ENCODE measurements at regions not wholly inside any gene's neighbourhood (a gene's known extent, or its start where the extent isn't known, plus 50 kb on each side); places are given as distances from the start of the nearest gene placed in this dataset.

GRCh38 chr15:46146915-46147314 is 512.1 kb downstream of the SQOR start:
- Histone ChIP-seq H3K4me1 (ENCODE audit: control insufficient read depth, insufficient read depth, low read length) (no peaks in the 10 kb centered on the region), H2BK15ac (ENCODE audit: low read depth, low read length) (no peak overlapping the region), H2BK120ac (ENCODE audit: low read depth, low read length) (no peak overlapping the region), H3K9me3 (ENCODE audit: control insufficient read depth, insufficient read depth, low read length) (peaks cover 14% of the 10 kb centered on the region), H4K5ac (ENCODE audit: low read depth, low read length) (no peak overlapping the region), H3K4me3 (ENCODE audit: insufficient read depth, low read depth, low read length) (no peak overlapping the region), H3K4me2 (ENCODE audit: low read depth, low read length) (no peak overlapping the region), H2AK9ac (replicated peaks; ENCODE audit: low read depth, low read length, poor library complexity) (no peak overlapping the region), H3K9me1 (ENCODE audit: insufficient read depth, low read length) (no peaks in the 10 kb centered on the region), H3K79me1 (ENCODE audit: low read depth in 1 of 2, low read length in 2 of 2) (no peaks in the 10 kb centered on the region), H4K20me1 (ENCODE audit: insufficient read depth, low read length) (no peaks in the 10 kb centered on the region), H2AFZ (replicated peaks; ENCODE audit: low read length, poor library complexity) (no peak overlapping the region), H2AK5ac (ENCODE audit: low read depth, low read length) (no peak overlapping the region), H3K18ac (ENCODE audit: low read depth, low read length) (no peak overlapping the region), H3K14ac (replicated peaks; ENCODE audit: low read depth, low read length) (no peak overlapping the region), H3K9ac (ENCODE audit: low read depth, low read length) (no peak overlapping the region), H3K27ac (ENCODE audit: insufficient read depth, low read length) (no peak overlapping the region), H2BK5ac (ENCODE audit: low read depth, low read length, poor library complexity, severe bottlenecking) (no peak overlapping the region), H3K4ac (ENCODE audit: low read depth, low read length) (no peak overlapping the region), H2BK20ac (ENCODE audit: low read depth, low read length) (no peak overlapping the region), H3K23ac (ENCODE audit: low read depth, low read length) (no peak overlapping the region), H3K36me3 (ENCODE audit: control insufficient read depth, insufficient read depth, low read length) (no peaks in the 10 kb centered on the region), H4K8ac (ENCODE audit: low read depth in 2 of 2, low read length in 2 of 2) (no peak overlapping the region), H4K91ac (ENCODE audit: insufficient read depth, low read depth, low read length) (no peak overlapping the region), H3K27me3 (ENCODE audit: control insufficient read depth, insufficient read depth, low read length) (no peaks in the 10 kb centered on the region), H3K56ac (ENCODE audit: extremely low read depth, insufficient read depth, low read length) (no peak overlapping the region)
- in situ Hi-C loops (cut with MboI; ENCODE audit: low sequenced_read_pairs) = no loop called here
- no peak for ATAC-seq (ENCODE audit: low read depth)
- dilution Hi-C loops (cut with HindIII; ENCODE audit: low sequenced_read_pairs, unreplicated experiment) = no loop called here
- intact Hi-C loops (cut with micrococcal nuclease) = no loop called here
- ChIA-PET CTCF (no interaction called here), POLR2A (ENCODE audit: unreplicated experiment) (no interaction called here)
- no peak for TF ChIP-seq MXI1 (IDR thresholded peaks at IDR 0.05; ENCODE audit: borderline replicate concordance, low read depth, low read length)
- TF ChIP-seq, protein P1, sequence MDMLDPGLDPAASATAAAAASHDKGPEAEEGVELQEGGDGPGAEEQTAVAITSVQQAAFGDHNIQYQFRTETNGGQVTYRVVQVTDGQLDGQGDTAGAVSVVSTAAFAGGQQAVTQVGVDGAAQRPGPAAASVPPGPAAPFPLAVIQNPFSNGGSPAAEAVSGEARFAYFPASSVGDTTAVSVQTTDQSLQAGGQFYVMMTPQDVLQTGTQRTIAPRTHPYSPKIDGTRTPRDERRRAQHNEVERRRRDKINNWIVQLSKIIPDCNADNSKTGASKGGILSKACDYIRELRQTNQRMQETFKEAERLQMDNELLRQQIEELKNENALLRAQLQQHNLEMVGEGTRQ (IDR thresholded peaks at IDR 0.05; ENCODE audit: low read depth, low read length) = no peak
- TF ChIP-seq MAZ (IDR thresholded peaks at IDR 0.05; ENCODE audit: borderline replicate concordance, low read depth, low read length) = no peak
- no peak for TF ChIP-seq BHLHE40 (IDR thresholded peaks at IDR 0.05; ENCODE audit: low read depth, low read length)
- no peak for TF ChIP-seq RFX5 (IDR thresholded peaks at IDR 0.05; ENCODE audit: low read depth, low read length)
- no peak for TF ChIP-seq RAD21 (IDR thresholded peaks at IDR 0.05; ENCODE audit: low read length)
- no peak for TF ChIP-seq ELK1 (IDR thresholded peaks at IDR 0.05; ENCODE audit: borderline replicate concordance, low read depth, low read length)
- TF ChIP-seq CEBPB (IDR thresholded peaks at IDR 0.05; ENCODE audit: low read depth, low read length) = no peak
- TF ChIP-seq POLR2A (IDR thresholded peaks at IDR 0.05; ENCODE audit: low read depth, low read length) = no peak
- no peak for TF ChIP-seq FOS (IDR thresholded peaks at IDR 0.05; ENCODE audit: low read depth, low read length)
- TF ChIP-seq RCOR1 (IDR thresholded peaks at IDR 0.05; ENCODE audit: insufficient replicate concordance, low read length) = no peak
- TF ChIP-seq MAFK (IDR thresholded peaks at IDR 0.05; ENCODE audit: low read depth, low read length) = no peak
- TF ChIP-seq CHD1 (IDR thresholded peaks at IDR 0.05; ENCODE audit: low read depth, low read length) = no peak
- TF ChIP-seq CTCF (conservative IDR thresholded peaks at IDR 0.05; ENCODE audit: low read depth, low read length) = no peak
- TF ChIP-seq SMC3 (IDR thresholded peaks at IDR 0.05; ENCODE audit: low read depth, low read length) = no peak
- TF ChIP-seq NFE2L2 (IDR thresholded peaks at IDR 0.05; ENCODE audit: low read depth, low read length) = no peak
- no peak for DNase-seq
- no TSS peak for BruUV-seq (replicated peaks)
- WGBS, 2 experiments (ENCODE audit: extremely low coverage in 2 of 2, insufficient read length in 1 of 2) = no CpG with 5 or more reads among the region's 2 CpGs

All from IMR-90 (cell line).